ENCODE measurements at regions not wholly inside any gene's neighbourhood (a gene's known extent, or its start where the extent isn't known, plus 50 kb on each side); places are given as distances from the start of the nearest gene placed in this dataset.

GRCh38 chr13:58869566-58869965 lies 1238.0 kb downstream of the PCDH17 start:
- Histone ChIP-seq H3K4me3 (ENCODE audit: low read depth, low read length, poor library complexity, severe bottlenecking) (no peak overlapping the region), H3K36me3 (ENCODE audit: insufficient read depth, low read length, poor library complexity, severe bottlenecking) (no peaks in the 10 kb centered on the region), H3K27me3 (replicated peaks; ENCODE audit: insufficient read depth, low read depth, low read length, poor library complexity) (no peaks in the 10 kb centered on the region), H3K9me3 (ENCODE audit: low read depth, low read length, poor library complexity, severe bottlenecking) (no peaks in the 10 kb centered on the region), H3K4me1 (ENCODE audit: insufficient read depth, low read length, poor library complexity, severe bottlenecking) (peaks cover 7% of the 10 kb centered on the region), H3K27ac (ENCODE audit: low read depth, low read length, poor library complexity, severe bottlenecking) (no peak overlapping the region)
- DNase-seq (ENCODE audit: low spot score) = no peak
- TF ChIP-seq EZH2 (IDR thresholded peaks at IDR 0.05; ENCODE audit: borderline replicate concordance, low read depth, low read length, poor library complexity, severe bottlenecking) = no peak
- no peak for TF ChIP-seq CTCF (conservative IDR thresholded peaks at IDR 0.05; ENCODE audit: low read depth, low read length)
- BruUV-seq (replicated peaks) = no TSS peak
- ChIA-PET POLR2A (ENCODE audit: low non-redundant PET) (no interaction called here), CTCF (interaction anchor here (0.7 kb wide), 1 partner anchor 1245 kb away, joined by 3 read pairs; no protein-coding TSS in a partner anchor)
- intact Hi-C loops (cut with micrococcal nuclease; ENCODE audit: unreplicated experiment) = no loop called here

- POLR2A ChIA-PET (ENCODE audit: low non-redundant PET) = no interaction called here
- Histone ChIP-seq H3K9me3 (ENCODE audit: low read depth, low read length, poor library complexity, severe bottlenecking) (no peaks in the 10 kb centered on the region), H3K4me3 (ENCODE audit: low read depth, low read length, poor library complexity, severe bottlenecking) (no peak overlapping the region), H3K27me3 (replicated peaks; ENCODE audit: insufficient read depth, low read depth, low read length, poor library complexity) (no peaks in the 10 kb centered on the region), H3K27ac (ENCODE audit: low read depth, low read length, poor library complexity, severe bottlenecking) (no peak overlapping the region), H3K4me1 (ENCODE audit: insufficient read depth, low read length, poor library complexity, severe bottlenecking) (peaks cover 14% of the 10 kb centered on the region), H3K36me3 (ENCODE audit: insufficient read depth, low read length, poor library complexity, severe bottlenecking) (no peaks in the 10 kb centered on the region)
- CTCF ChIA-PET = no interaction called here
- no TSS peak for BruUV-seq (replicated peaks)
- DNase-seq (ENCODE audit: low spot score) = peak; percentile 32
- intact Hi-C loops (cut with micrococcal nuclease; ENCODE audit: unreplicated experiment) = no loop called here
- no peak for TF ChIP-seq EZH2 (IDR thresholded peaks at IDR 0.05; ENCODE audit: borderline replicate concordance, low read depth, low read length, poor library complexity, severe bottlenecking)
- TF ChIP-seq CTCF (conservative IDR thresholded peaks at IDR 0.05; ENCODE audit: low read depth, low read length) = no peak
Observed at GRCh38 chr13:58876473-58876872, 1244.9 kb downstream of the PCDH17 start.

- H3K4me1 ChIP-seq (ENCODE audit: insufficient read depth, low read length, poor library complexity, severe bottlenecking) = peaks cover 23% of the 10 kb centered on the region
- ChIA-PET POLR2A (ENCODE audit: low non-redundant PET) (no interaction called here), CTCF (no interaction called here)
- no TSS peak for BruUV-seq (replicated peaks)
- no peak for TF ChIP-seq CTCF (conservative IDR thresholded peaks at IDR 0.05; ENCODE audit: low read depth, low read length)
- no peak for TF ChIP-seq EZH2 (IDR thresholded peaks at IDR 0.05; ENCODE audit: borderline replicate concordance, low read depth, low read length, poor library complexity, severe bottlenecking)
- no peaks in the 10 kb centered on the region for H3K9me3 ChIP-seq (ENCODE audit: low read depth, low read length, poor library complexity, severe bottlenecking)
- no peak overlapping the region for H3K27ac ChIP-seq (ENCODE audit: low read depth, low read length, poor library complexity, severe bottlenecking)
- H3K36me3 ChIP-seq (ENCODE audit: insufficient read depth, low read length, poor library complexity, severe bottlenecking) = no peaks in the 10 kb centered on the region
- no peaks in the 10 kb centered on the region for H3K27me3 ChIP-seq (replicated peaks; ENCODE audit: insufficient read depth, low read depth, low read length, poor library complexity)
- intact Hi-C loops (cut with micrococcal nuclease; ENCODE audit: unreplicated experiment) = no loop called here
- no peak for DNase-seq (ENCODE audit: low spot score)
- H3K4me3 ChIP-seq (ENCODE audit: low read depth, low read length, poor library complexity, severe bottlenecking) = no peak overlapping the region
Observed at GRCh38 chr13:58879114-58879513, 1247.6 kb downstream of the PCDH17 start.

Measured in A673 (cell line).